Breast epithelium (tissue), 4 donors: ENCODE measurements at regions not wholly inside any gene's neighbourhood (a gene's known extent, or its start where the extent isn't known, plus 50 kb on each side); places are given as distances from the start of the nearest gene placed in this dataset.
"Not testable (repeated sequence)": the region's sequence is repeated elsewhere in the genome, so short reads cannot be mapped to it uniquely, and the experiment has no call there.

Experiments used
- DNase-seq, 2 donors: peaks; one replicate each; pipeline ENCODE4 v3.0.0-alpha.2; 2019; ENCODE audit warnings: low spot score in 2 of 2
- H3K27ac ChIP-seq, 2 donors: fragments of 200-600 bp; sonication (generic) in 1 of 2; one replicate each; pipeline ENCODE4 v1.5.1; 2016 to 2019; ENCODE audit warnings: mild to moderate bottlenecking in 1 of 2
- H3K27me3 ChIP-seq, 2 donors: fragments of 200-600 bp; sonication (generic) in 1 of 2; one replicate each; pipeline versions ENCODE4 v1.5.1 to v1.6.0; 2017 to 2019; ENCODE audit warnings: control low read depth in 1 of 2, mild to moderate bottlenecking in 1 of 2
- H3K36me3 ChIP-seq: fragments of 200-600 bp; one replicate; pipeline ENCODE4 v1.5.1; 2019
- H3K4me1 ChIP-seq, 2 donors: fragments of 200-600 bp; sonication (generic); one replicate each; pipeline ENCODE4 v1.5.1; 2016 to 2019; ENCODE audit warnings: control low read depth in 1 of 2
- H3K4me3 ChIP-seq, 3 donors: fragments of 200-600 bp; sonication (generic); 1 replicate in 2 of 3; 2 replicates in 1 of 3; pipeline ENCODE4 v1.5.1; 2016 to 2019; ENCODE audit warnings: mild to moderate bottlenecking in 3 of 3, moderate library complexity in 2 of 3
- H3K9me3 ChIP-seq, 2 donors: fragments of 200-600 bp; sonication (generic) in 1 of 2; one replicate each; pipeline ENCODE4 v1.5.1; 2016 to 2019; ENCODE audit warnings: control low read depth in 1 of 2
- CTCF ChIP-seq, 3 donors: fragments of 450-650 bp; IDR thresholded peaks; one replicate each; pipeline ENCODE4 v1.5.1; 2016 to 2017; ENCODE audit warnings: antibody characterized with exemption in 3 of 3, mild to moderate bottlenecking in 3 of 3, moderate library complexity in 3 of 3
- POLR2A ChIP-seq: fragments of 450-650 bp; IDR thresholded peaks from one replicate; pipeline ENCODE4 v1.6.1; 2016; ENCODE audit warnings: antibody characterized with exemption, mild to moderate bottlenecking, moderate library complexity
- POLR2AphosphoS5 ChIP-seq, 3 donors: sonication (generic); formaldehyde crosslinking; IDR thresholded peaks; one replicate each; pipeline ENCODE4 v1.6.1; 2017; ENCODE audit warnings: antibody characterized with exemption in 3 of 3
- intact Hi-C: fragments of 100-400 bp; cut with DNase I; formaldehyde crosslinking; loops from one replicate; pipeline ENCODE4 v1.15.1; 2023; ENCODE audit warnings: low total_unique reads

DNA sequence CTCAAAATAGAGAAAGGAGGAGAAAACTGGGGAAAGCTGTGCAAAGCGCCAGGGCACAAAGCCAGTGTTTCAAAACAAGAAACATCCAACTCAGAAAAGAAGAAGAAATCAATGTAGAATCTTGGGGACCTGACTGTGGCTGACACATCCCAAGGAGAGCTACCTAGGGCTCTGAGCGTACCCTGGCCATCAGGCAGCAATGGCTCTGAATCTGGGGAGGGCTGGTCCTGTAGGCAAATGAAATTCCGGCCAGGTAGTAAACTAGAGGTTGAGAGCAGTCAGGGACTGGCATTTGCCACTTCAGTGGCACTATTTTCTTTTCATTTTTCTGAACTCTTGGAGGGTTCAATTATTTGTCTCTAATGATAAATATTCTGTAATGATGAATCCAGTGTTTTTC lies 525.8 kb downstream of the STK39 start:
- Histone ChIP-seq H3K4me3 (no peak overlapping the region), H3K9me3 (no peaks in the 10 kb centered on the region), H3K27me3 (no peaks in the 10 kb centered on the region), H3K36me3 (no peaks in the 10 kb centered on the region), H3K27ac (no peak overlapping the region), H3K4me1 (no peaks in the 10 kb centered on the region)
- no peak for TF ChIP-seq CTCF (IDR thresholded peaks at IDR 0.05)
- intact Hi-C loops = no loop called here
- no peak for DNase-seq

GRCh38 chr2:167719410-167719809 lies 528.0 kb downstream of the STK39 start:
- H3K9me3 ChIP-seq = no peaks in the 10 kb centered on the region
- no peak overlapping the region for H3K4me3 ChIP-seq
- no peak for DNase-seq
- no peak for TF ChIP-seq CTCF (IDR thresholded peaks at IDR 0.05)
- no peaks in the 10 kb centered on the region for H3K27me3 ChIP-seq
- intact Hi-C loops = no loop called here
- H3K4me1 ChIP-seq = no peaks in the 10 kb centered on the region
- no peaks in the 10 kb centered on the region for H3K36me3 ChIP-seq
- H3K27ac ChIP-seq = no peak overlapping the region

GRCh38 chr2:167718560-167718959 lies 528.8 kb downstream of the STK39 start:
- no peak overlapping the region for H3K4me3 ChIP-seq
- no peaks in the 10 kb centered on the region for H3K27me3 ChIP-seq
- intact Hi-C loops = no loop called here
- H3K9me3 ChIP-seq = no peaks in the 10 kb centered on the region
- TF ChIP-seq POLR2AphosphoS5 (IDR thresholded peaks at IDR 0.05) (no peak), CTCF (IDR thresholded peaks at IDR 0.05) (no peak), POLR2A (no peak)
- H3K4me1 ChIP-seq = no peaks in the 10 kb centered on the region
- no peaks in the 10 kb centered on the region for H3K36me3 ChIP-seq
- no peak overlapping the region for H3K27ac ChIP-seq
- DNase-seq = no peak

DNA sequence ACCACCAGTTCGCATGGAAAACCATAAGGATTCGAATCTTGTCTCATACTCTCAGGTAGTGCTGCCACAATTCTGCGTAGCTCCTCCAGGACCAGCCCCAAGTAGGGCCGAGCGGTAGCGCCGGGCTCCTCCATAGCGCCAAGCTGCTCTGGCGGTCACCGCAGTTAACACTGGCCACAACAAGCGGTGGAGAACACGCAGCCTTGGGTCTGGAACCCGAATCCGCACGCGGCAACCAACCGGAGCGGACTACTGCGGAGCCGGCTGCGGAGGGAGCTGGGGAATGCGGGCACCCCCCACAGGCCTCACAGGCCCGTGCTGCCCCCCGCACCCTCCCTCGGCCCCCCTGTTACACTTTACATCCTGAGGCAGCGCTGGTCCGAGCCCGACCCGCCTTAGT lies 531.5 kb downstream of the STK39 start:
- Histone ChIP-seq H3K4me3 (no peak overlapping the region), H3K27ac (no peak overlapping the region), H3K27me3 (no peaks in the 10 kb centered on the region), H3K4me1 (no peaks in the 10 kb centered on the region), H3K36me3 (no peaks in the 10 kb centered on the region), H3K9me3 (no peaks in the 10 kb centered on the region)
- DNase-seq = no peak
- intact Hi-C loops = no loop called here
- TF ChIP-seq POLR2AphosphoS5 (IDR thresholded peaks at IDR 0.05) (no peak), POLR2A (no peak), CTCF (IDR thresholded peaks at IDR 0.05) (no peak)

- H3K36me3 ChIP-seq, H3K27ac ChIP-seq, H3K27me3 ChIP-seq, H3K4me3 ChIP-seq, intact Hi-C loops, H3K4me1 ChIP-seq, H3K9me3 ChIP-seq, DNase-seq: not testable (repeated sequence)
Observed at GRCh38 chr2:167715498-167715897, 531.9 kb downstream of the STK39 start.

- H3K27ac ChIP-seq = no peak overlapping the region
- H3K9me3 ChIP-seq = no peaks in the 10 kb centered on the region
- H3K4me1 ChIP-seq = no peaks in the 10 kb centered on the region
- no peak for DNase-seq
- H3K36me3 ChIP-seq = no peaks in the 10 kb centered on the region
- H3K4me3 ChIP-seq = no peak overlapping the region
- intact Hi-C loops = no loop called here
- TF ChIP-seq POLR2AphosphoS5 (IDR thresholded peaks at IDR 0.05) = no peak
- no peak for TF ChIP-seq CTCF (IDR thresholded peaks at IDR 0.05)
- TF ChIP-seq POLR2A = no peak
- H3K27me3 ChIP-seq = no peaks in the 10 kb centered on the region
Observed at GRCh38 chr2:167712275-167712674, 535.1 kb downstream of the STK39 start.
